ENCODE measurements at regions not wholly inside any gene's neighbourhood (a gene's known extent, or its start where the extent isn't known, plus 50 kb on each side); places are given as distances from the start of the nearest gene placed in this dataset.
"Not testable (repeated sequence)": the region's sequence is repeated elsewhere in the genome, so short reads cannot be mapped to it uniquely, and the experiment has no call there.

GRCh38 chr18:6572192-6572591, 157.3 kb upstream of the ARHGAP28 start:
- not testable (repeated sequence) for DNase-seq

- no peak for DNase-seq
Measured at GRCh38 chr18:6574631-6575030, 154.9 kb upstream of the ARHGAP28 start.

DNA sequence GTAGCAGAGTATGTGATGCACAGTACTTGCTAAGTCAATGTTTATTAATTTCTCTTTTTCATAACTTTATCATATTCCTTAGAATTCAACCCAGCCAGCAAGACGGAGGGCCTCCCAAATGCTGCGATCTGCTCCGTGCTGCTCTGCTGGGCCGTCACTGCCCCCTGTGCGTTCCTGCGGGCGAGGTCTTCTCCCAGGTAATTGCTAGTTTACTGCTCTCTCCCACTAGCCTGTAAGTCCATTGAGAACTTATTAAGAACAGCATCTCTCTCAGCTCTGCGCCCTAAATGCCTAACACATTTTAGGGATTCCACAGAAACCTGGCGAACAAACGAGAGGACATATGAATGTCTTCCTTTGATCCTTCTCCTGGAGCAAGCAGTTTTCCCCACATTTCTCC, 153.6 kb upstream of the ARHGAP28 start:
- DNase-seq = no peak

DNA sequence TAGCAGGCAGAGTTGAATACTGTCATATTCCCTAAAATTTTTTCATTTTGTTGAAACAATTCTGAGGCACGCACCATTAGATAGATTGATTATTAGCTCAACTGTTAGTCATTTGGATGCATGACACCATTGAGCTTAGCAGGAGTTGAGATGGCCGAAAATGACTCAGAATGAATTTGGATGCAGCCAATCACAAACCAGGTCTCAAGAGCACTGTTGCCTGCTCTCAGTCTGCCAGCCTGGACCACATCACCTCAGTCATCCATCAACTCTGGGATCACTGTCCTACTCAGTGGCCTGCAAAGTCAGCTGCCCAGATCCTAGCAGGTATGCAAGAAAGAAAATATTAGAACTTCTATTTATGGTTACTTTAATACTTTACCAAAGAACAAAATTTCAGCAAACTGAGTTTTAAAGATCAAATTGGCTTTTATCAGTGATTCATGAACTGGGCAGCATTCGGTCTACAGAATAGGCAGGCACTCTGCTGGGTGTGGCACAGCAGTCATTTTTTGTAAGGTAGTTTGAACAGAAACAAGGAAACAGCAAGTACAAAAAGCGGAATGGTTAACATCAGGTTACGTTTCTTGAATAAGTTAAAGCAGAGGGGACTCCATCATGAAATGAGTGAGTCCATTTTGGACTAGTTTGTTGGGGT, 152.7 kb upstream of the ARHGAP28 start:
- DNase-seq = no peak

DNA sequence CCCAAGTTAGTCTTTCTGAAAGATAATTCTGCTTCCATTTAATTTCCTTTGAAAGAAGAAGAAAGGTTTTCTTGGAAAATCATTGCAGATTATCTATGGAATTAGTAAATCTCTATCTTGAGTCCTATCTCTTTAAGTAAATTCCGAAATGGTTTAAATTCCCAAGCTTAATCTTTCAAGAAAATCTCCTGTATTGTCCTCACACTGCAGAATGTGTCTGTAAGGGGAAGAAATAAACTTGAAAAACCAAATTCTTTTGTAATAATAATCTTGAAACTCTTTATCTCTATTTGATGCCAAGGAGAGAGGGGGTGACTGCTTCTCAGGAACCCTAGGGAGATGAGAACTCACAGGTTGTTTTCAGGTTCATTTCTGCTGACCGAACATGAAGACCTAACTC, 150.8 kb upstream of the ARHGAP28 start:
- DNase-seq = no peak

DNA sequence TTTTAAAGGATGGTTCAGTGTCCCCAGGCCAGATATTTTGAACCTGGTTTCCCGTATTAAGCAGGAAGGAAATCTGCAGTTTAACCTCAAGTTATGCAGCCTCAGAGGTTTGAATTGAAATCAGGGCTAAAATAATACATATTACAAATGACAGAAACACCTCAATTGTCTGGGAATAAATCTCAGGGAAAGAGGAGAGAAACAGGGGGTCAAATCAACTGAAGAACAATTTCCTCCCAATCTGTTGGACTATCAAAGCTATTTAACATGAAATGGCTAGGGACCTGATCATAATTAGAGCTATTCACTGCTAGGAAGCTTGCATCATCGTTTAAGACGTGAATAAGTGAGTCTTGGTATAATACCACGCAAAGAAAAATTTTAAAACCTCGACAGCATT, 150.0 kb upstream of the ARHGAP28 start:
- no peak for DNase-seq

DNA sequence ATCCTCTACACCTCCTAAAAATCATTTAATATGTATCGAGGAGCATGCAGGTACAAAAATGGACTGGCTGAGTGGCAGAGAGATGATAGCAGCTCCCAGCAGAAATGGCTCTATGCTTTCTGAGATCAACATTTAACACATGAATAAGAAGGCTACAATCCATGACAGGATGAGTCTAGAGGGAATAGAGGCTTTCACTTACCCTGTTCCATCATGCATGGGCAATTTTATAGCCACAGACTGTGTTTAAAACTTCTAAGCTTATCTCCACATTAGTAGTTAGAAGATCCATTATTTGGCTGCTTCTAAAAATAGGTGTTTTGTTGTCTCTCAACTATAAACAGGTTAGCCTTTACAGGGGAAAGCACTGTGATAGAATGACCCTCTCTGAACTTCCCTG, 149.1 kb upstream of the ARHGAP28 start:
- no peak for DNase-seq

DNA sequence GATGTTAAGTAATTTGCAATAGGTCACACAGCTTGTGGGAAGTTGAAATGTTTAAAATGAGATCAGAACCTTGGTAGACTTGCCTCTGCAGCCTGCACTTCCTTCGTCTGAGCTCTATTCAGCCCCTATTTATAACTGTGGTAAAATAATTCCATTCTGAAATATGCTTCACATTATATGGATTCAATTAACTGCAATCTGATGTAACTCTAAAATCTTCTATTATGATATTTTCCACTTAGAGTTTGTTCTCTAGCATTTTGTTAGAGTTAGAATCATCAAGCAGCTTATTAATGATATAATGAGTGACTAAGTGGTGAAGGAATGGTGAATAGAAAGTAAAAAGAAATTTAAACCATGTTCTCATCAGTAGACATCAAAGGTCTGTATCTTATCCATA, 139.6 kb upstream of the ARHGAP28 start:
- no peak for DNase-seq

- DNase-seq = no peak
Measured at GRCh38 chr18:6590326-6590725, 139.2 kb upstream of the ARHGAP28 start.

DNA sequence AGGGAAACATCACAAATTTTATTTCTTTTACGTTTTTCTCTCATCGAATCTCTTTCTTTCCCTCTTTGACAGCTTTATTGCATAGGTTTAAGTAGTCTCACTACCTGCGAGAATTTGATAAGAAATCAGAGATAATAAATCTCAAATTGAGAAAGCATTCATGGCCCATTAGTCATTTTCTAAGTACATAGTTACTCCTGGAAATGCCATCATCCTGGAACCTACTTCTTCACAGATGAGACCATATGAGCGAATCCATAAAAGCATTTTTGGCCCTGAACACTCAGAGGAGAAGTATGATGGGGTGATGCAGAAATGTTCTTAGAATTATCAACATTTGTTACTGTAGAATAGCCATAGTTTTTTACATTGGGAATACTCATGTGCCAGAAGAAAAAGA, 138.0 kb upstream of the ARHGAP28 start:
- DNase-seq = no peak

- no peak for DNase-seq
Measured at GRCh38 chr18:6592522-6592921, 137.0 kb upstream of the ARHGAP28 start.

DNA sequence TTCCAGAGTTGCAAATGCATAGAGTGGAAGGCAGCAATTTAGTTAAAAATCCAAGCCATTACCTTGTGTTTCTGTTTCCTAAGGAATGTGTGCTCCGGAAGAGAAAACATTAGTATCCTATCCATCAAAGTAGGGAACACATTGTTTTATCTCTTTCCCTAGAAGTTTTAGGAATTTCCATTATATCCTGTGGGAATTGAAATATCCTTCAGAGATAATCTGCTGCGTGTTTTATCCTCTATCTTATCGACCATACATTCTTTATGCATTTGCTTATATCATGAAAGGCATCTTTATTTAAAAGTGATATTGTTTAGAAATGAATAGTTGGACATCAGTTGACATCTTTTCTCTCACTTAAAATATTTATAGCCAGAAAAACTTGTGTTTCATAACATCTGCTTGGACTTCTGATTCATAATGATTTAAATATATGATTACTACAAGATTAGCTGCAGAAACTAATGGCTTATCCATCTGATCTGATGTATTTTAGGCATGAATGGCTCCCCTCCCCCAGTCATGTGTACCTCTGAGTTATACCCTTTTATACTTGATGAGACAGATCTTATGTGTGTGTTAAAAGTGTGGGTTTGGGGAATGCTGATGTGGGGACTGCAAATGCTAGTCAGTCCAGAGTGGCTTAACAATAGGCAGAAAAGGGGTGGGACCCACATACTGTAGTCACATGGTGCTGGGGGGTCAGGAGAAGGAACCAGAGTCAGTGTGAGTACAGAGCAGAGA, 136.2 kb upstream of the ARHGAP28 start:
- DNase-seq = no peak

- DNase-seq = no peak
Measured at GRCh38 chr18:6595666-6596065, 133.8 kb upstream of the ARHGAP28 start.

DNA sequence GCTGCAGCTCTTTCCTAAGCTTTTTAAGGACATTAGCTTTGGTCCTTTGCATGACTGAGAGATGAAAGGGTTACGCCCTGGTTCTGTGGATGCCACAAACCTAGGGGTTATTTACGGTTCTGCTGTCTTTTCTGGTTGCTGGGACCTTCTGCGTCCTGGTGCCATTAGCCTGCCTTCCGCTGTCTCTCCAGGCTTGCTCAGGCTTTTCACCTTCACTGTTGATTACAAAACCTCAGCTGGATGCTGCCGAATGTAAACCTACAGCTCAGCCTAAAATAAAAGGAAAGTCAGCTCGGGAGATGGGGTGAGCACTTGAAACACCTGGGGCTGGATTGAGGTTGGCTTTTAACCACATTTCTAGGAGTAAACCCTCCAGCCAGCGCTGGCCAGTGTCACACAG, 130.9 kb upstream of the ARHGAP28 start:
- DNase-seq = no peak

- DNase-seq = no peak
Measured at GRCh38 chr18:6600667-6601167, 128.8 kb upstream of the ARHGAP28 start.

DNA sequence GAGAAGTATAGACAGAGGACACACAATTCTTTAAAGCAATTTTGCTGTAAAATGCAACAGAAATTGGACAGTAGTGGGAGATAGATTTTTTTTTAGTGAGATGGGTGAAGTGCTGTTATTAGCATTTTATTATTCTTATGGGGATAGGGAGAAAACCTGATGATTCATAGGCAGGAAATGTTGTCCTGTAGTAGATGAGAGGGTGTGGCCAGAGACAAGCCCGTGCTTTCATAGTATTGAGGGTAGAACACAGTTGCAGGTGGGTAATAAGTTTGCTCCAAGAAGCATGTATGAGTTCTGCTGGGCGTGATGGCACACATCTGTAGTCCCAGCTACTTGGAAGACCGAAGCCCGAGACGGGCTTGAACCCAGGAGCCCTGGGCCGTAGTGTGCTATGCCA, 128.3 kb upstream of the ARHGAP28 start:
- DNase-seq = no peak

- DNase-seq = no peak
Measured at GRCh38 chr18:6602365-6602764, 127.2 kb upstream of the ARHGAP28 start.

GRCh38 chr18:6604573-6604941, 125.0 kb upstream of the ARHGAP28 start:
- no peak for DNase-seq

GRCh38 chr18:6605115-6605869, 124.2 kb upstream of the ARHGAP28 start:
- DNase-seq = no peak

DNA sequence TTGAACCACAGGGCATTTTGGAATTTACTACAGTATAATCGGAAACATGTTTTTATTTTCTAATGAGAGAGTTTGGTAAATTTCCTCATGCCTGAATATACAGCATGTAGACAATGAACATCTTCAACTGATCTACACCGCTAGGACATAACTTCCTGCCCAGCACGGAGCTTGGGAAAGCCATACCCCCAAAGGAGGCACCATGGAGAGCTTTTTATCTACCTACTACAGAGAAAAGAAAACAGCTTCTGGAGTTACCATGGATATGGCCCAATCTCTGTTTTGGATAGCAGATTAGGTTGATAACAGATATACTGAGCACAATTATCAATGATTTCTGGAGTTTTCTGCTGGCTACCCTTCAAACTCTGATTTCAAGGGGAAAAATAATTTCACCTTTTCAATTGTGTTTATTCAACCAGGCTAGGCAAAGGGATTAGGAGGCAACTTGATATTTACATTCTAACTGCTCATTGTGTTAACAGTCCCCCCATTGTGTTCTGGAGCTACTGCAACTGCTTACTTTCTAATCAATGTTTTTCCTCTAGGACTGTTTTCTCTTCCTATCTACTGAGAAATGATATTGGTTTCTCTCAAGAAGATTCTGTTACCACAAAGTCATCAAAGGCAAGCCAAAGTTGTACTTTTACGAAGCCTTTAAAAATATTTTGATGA, 123.0 kb upstream of the ARHGAP28 start:
- DNase-seq = no peak

GRCh38 chr18:6607343-6607742, 122.2 kb upstream of the ARHGAP28 start:
- no peak for DNase-seq

DNA sequence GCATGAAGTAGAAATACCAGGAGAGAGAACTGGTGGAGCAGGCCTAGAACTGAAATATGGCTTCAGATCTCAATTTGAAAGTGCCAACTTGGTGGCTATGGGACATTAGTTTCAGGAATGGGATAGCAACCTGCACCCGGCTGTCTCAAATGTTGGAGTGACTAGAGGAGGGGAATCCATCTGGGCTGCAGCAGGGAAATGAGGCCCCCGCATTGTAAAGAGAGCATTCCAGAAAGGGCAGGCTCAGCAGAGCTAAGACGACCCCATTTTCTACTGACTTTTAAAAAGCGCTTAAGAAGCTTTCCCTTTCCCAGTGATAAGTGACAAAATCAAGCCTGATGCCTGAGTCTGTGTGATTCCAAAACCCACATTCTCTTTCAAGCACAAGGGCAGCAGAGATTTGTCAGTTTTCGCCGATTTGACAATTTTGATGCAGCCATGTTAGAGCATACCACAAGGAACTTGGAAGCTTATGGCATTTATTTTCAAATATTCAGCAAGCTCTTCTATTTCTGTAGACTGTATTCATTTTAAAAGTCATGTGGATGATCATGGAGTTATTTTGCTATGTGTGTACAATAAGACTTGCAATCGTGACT, 119.8 kb upstream of the ARHGAP28 start:
- no peak for DNase-seq

- no peak for DNase-seq
Measured at GRCh38 chr18:6610466-6610865, 119.0 kb upstream of the ARHGAP28 start.
